Globus pallidus (tissue), 1 donor: ENCODE measurements at regions not wholly inside any gene's neighbourhood (a gene's known extent, or its start where the extent isn't known, plus 50 kb on each side); places are given as distances from the start of the nearest gene placed in this dataset.

Experiments used
- DNase-seq: peaks from one replicate; pipeline ENCODE4 v3.0.0-alpha.2; 2015; ENCODE audit warnings: low spot score

GRCh38 chr22:49236541-49237075, 591.1 kb downstream of the BRD1 start:
- no peak for DNase-seq

- DNase-seq: no peak
These were observed 592.0 kb downstream of the BRD1 start for GRCh38 chr22:49235463-49236300.

- DNase-seq: no peak
These were observed 593.2 kb downstream of the BRD1 start for GRCh38 chr22:49234459-49234858.

DNA sequence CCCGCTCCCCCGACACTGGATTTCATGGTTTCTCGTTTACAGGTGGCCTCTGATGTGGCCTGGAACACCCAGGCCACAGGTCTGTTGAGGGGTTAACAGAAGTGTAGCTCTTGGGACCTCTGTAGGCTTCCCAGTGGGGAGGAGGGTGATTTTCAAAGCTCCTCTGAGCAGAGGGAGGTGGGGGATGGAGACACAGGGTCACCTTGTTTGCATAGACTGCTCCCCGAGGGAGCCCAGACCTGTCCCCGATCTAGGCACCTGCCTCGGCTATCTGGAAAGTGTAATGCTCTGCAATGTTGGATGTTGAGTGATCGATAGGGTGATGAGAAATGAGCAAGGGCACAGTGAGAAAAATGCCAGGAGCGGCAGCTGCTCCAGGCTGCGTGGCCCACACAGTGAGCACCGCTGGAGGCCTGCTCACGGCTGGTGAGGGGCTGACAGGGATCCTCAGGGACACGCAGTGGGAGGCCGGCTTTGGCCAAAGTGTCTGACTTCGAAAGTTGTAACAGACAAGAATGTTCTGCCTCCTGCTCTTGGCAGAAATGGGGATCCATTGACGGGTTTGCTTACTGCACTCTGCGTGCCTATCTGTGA, 594.1 kb downstream of the BRD1 start:
- no peak for DNase-seq

DNA sequence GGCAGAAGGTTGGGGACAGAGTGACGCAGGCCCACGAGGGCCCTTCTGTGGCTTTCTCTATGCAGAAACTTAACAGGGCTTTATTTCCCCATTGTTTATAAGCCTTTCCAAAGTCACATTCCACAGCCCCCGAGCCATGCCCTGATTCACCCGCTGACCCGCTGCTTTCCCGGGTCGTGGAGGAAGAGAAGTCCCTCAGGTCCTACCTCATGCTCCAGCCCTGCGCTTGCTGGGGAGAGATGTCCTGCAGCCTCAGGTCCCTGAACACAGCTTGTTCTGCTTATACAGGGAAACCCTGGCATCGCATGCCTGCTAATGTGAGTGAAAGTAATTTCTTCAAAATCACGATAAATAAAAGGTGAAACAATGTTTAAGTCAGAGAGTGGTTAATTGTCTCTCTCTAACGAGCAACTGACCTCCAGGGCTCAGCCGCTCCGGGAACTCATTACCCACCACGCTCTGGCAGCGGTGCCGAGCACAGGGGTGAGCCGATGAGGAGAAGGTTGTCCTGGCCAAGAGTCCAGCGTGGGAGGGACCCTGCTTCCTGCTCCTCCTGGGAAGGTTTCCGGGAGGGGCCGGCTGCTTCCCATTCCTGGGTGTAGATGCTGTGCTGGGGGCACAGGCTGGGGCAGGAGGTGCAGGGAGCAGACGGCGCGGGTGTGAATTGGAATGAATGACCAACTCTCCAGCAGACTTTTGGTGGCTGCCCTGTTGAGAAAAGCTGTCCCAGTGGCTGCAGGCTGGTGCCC, 595.2 kb downstream of the BRD1 start:
- DNase-seq: no peak

GRCh38 chr22:49230194-49230577, 597.5 kb downstream of the BRD1 start:
- DNase-seq: no peak

GRCh38 chr22:49229483-49230193, 598.0 kb downstream of the BRD1 start:
- no peak for DNase-seq

- no peak for DNase-seq
These were observed 599.1 kb downstream of the BRD1 start for GRCh38 chr22:49228431-49229037.

GRCh38 chr22:49227670-49228069, 600.0 kb downstream of the BRD1 start:
- no peak for DNase-seq

GRCh38 chr22:49226096-49226495, 601.6 kb downstream of the BRD1 start:
- DNase-seq: no peak

DNA sequence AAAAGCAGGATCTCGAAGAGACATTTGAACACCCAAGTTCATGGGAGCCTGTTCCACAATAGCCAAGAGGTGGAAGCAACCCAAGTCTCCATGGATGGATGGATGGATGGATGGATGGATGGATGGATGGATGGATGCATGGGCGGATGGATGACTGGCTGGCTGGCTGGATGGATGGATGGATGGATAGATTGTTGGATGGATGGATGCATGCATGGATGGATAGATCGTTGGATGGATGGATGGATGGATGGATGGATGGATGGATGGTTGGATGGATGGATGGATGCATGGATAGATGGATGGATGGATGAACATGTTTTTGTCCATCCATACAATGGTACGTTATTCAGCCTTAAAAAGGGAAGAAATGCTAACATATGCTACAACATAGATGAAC, 603.4 kb downstream of the BRD1 start:
- no peak for DNase-seq

GRCh38 chr22:49218142-49218541, 609.5 kb downstream of the BRD1 start:
- DNase-seq: no peak

GRCh38 chr22:49216579-49216978, 611.1 kb downstream of the BRD1 start:
- no peak for DNase-seq

GRCh38 chr22:49215840-49216239, 611.8 kb downstream of the BRD1 start:
- no peak for DNase-seq

DNA sequence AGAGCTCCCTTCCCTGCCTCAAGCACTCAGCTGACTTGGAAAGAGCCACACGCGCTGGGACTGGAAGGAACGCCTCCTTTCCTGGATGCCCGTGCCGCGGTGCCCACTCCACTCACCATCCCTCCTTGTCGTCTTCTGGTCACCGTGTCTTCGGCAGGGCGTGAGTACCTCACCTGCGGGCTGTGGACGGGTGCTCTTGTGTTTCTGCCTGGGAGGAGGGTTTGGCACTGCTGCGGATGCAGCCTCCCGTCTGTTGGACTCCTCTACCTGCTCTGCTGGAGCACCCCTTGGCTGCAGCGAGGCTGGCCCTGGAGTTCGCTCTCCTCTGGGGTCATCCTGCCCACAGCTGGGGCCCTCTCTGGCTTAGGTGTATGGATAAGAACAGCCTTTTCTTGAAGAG, 612.7 kb downstream of the BRD1 start:
- no peak for DNase-seq

DNA sequence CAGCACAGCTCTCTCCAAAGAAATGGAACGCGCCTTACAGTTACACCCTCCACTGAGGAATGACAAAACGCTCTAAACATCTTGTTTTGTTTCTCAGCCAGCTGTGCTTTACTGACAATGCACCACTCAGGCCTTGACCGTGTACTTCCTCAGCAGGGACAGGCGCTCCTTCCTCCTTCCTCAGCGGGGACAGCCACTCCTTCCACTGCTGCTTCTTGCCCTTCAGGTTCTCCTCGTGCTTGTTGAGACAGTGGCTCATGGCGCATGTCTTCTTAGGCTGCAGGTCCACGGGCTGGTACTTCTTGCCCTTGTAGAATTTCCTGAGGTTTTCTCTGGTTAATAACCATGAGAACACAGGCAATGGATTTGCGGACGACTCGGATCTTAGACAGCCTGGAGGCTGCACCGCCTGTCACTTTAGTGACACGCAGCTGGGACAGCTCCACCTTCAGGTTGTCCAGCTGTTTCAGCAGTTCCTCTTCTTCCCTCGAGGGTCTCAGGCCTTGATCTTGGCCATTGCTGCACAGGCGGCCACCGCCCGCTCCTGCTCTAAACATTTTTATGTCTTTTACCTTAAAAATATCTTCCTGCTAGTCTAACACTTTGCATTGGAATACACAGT, 613.8 kb downstream of the BRD1 start:
- no peak for DNase-seq

- DNase-seq: no peak
These were observed 615.2 kb downstream of the BRD1 start for GRCh38 chr22:49212466-49212865.

GRCh38 chr22:49212002-49212401, 615.7 kb downstream of the BRD1 start:
- DNase-seq: no peak

GRCh38 chr22:49211176-49211575, 616.5 kb downstream of the BRD1 start:
- no peak for DNase-seq

DNA sequence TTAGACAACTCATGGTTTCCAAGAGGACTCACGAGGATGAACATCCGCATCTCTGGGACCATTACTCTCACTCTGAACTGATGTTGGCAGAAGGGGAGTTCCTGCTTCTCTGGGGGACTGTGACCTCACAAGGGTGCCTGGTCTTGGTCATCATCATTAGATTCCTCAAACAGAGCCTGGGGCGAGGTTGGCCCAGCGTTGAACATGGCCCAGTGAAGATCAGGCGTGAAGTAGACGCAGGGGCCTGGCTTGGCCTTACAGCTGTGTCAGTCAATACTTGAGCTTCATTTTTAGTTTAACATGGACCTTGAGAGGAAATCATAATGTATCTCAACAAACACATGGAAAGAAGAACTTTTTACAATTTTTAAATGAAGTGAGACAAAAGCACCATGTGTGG, 617.1 kb downstream of the BRD1 start:
- DNase-seq: no peak
